Endothelial cell of umbilical vein (primary cell): ENCODE measurements at regions not wholly inside any gene's neighbourhood (a gene's known extent, or its start where the extent isn't known, plus 50 kb on each side); places are given as distances from the start of the nearest gene placed in this dataset.
"Not testable (repeated sequence)": the region's sequence is repeated elsewhere in the genome, so short reads cannot be mapped to it uniquely, and the experiment has no call there.

ENCODE experiments used
- BruUV-seq: library from RNA; stranded (reverse); fragments of 400-500 nt; replicated peaks from 2 replicates; lab custom pipeline; 2021; lab: Mats Ljungman, UMichigan
- CTCF ChIA-PET: fragments of 300-600, 350-600 bp; sonication (Branson Sonifier 250); formaldehyde crosslinking; loops from one replicate; lab custom pipeline; 2021; ENCODE audit warnings: antibody characterized with exemption, inconsistent platforms; lab: Charles Lee
- POLR2A ChIA-PET: fragments of 300-600, 350-600 bp; sonication (Branson Sonifier 250); formaldehyde crosslinking; loops from one replicate; lab custom pipeline; 2021; ENCODE audit warnings: antibody characterized with exemption, inconsistent platforms; lab: Charles Lee
- DNase-seq: peaks from one replicate; pipeline ENCODE4 v3.0.0-alpha.2; 2011; ENCODE audit warnings: low read depth, low spot score
- FAIRE-seq: peaks from 2 replicates; lab custom pipeline; 2011; peaks lifted over from hg19 to GRCh38; lab: Jason Lieb, UNC
- H2AFZ ChIP-seq: 2 replicates; pipeline ENCODE4 v1.6.0; 2012; ENCODE audit warnings: low read depth, low read length, control low read depth, inconsistent platforms
- H3K27ac ChIP-seq: 2 replicates; pipeline ENCODE4 v1.5.1; 2011; ENCODE audit warnings: low read depth, mild to moderate bottlenecking, control low read depth, low read length, moderate library complexity; ENCODE audit not compliant: insufficient read depth
- H3K27me3 ChIP-seq, 2 experiments: 2 replicates each; pipeline versions ENCODE4 v1.6.0 to v1.6.1; 2011; ENCODE audit warnings: low read length in 2 of 2, mixed read lengths in 1 of 2; ENCODE audit not compliant: control insufficient read depth in 2 of 2, insufficient read depth in 2 of 2
- H3K36me3 ChIP-seq, 2 experiments: 2 replicates in 1 of 2; 3 replicates in 1 of 2; pipeline ENCODE4 v1.5.1; 2011; ENCODE audit warnings: low read length in 2 of 2, mild to moderate bottlenecking in 1 of 2, moderate library complexity in 1 of 2; ENCODE audit not compliant: control insufficient read depth in 2 of 2, insufficient read depth in 2 of 2; ENCODE audit errors: extremely low read depth in 1 of 2
- H3K4me1 ChIP-seq: 3 replicates; pipeline ENCODE4 v1.5.1; 2011; ENCODE audit warnings: mild to moderate bottlenecking, low read length; ENCODE audit not compliant: control insufficient read depth, insufficient read depth; ENCODE audit errors: extremely low read depth
- H3K4me2 ChIP-seq: 2 replicates; pipeline ENCODE4 v1.6.1; 2011; ENCODE audit warnings: low read length, control low read depth, mixed read lengths; ENCODE audit not compliant: insufficient read depth
- H3K4me3 ChIP-seq, 3 experiments: fragments of 200-600 bp in 1 of 3; sonication (generic), shearing (Covaris generic) in 1 of 3; replicated peaks in 1 of 3; 2 replicates each; pipeline ENCODE4 v1.5.1; 2011 to 2016; ENCODE audit warnings: control low read depth in 3 of 3, low read length in 3 of 3, mild to moderate bottlenecking in 2 of 3, inconsistent platforms in 1 of 3, low read depth in 1 of 3, moderate library complexity in 1 of 3; ENCODE audit not compliant: insufficient read depth in 1 of 3
- H3K79me2 ChIP-seq: 2 replicates; pipeline ENCODE4 v1.6.0; 2012; ENCODE audit warnings: low read length, inconsistent platforms; ENCODE audit not compliant: control insufficient read depth, insufficient read depth
- H3K9ac ChIP-seq: replicated peaks from 2 replicates; pipeline ENCODE3; 2011; ENCODE audit warnings: low read length, control low read depth; ENCODE audit not compliant: insufficient read depth; ENCODE audit errors: extremely low read depth
- H3K9me1 ChIP-seq: replicated peaks from 3 replicates; pipeline ENCODE4 v1.6.0; 2011; ENCODE audit warnings: mild to moderate bottlenecking, low read length; ENCODE audit not compliant: control insufficient read depth, insufficient read depth; ENCODE audit errors: extremely low read depth
- H3K9me3 ChIP-seq: replicated peaks from 2 replicates; pipeline ENCODE4 v1.5.1; 2012; ENCODE audit warnings: low read length, inconsistent platforms; ENCODE audit not compliant: control insufficient read depth, insufficient read depth
- H4K20me1 ChIP-seq: replicated peaks from 2 replicates; pipeline ENCODE3; 2011; ENCODE audit warnings: mild to moderate bottlenecking, low read length; ENCODE audit not compliant: control insufficient read depth, insufficient read depth; ENCODE audit errors: extremely low read depth
- EZH2 ChIP-seq: IDR thresholded peaks from 2 replicates; pipeline ENCODE4 v1.6.1; 2012; ENCODE audit warnings: borderline replicate concordance, low read depth, mild to moderate bottlenecking, moderate library complexity, low read length, inconsistent platforms; ENCODE audit not compliant: severe bottlenecking
- GATA2 ChIP-seq: IDR thresholded peaks from 2 replicates; pipeline ENCODE4 v1.7.0; 2011; ENCODE audit warnings: low read depth, mild to moderate bottlenecking, moderate library complexity, mixed read lengths, low read length; ENCODE audit not compliant: insufficient read length, insufficient read depth
- JUN ChIP-seq: IDR thresholded peaks from 2 replicates; pipeline ENCODE4 v1.6.1; 2011; ENCODE audit warnings: borderline replicate concordance, low read depth; ENCODE audit not compliant: insufficient read length, insufficient read depth
- MYC ChIP-seq: IDR thresholded peaks from one replicate; pipeline ENCODE4 v1.6.1; 2011; ENCODE audit warnings: mild to moderate bottlenecking, low read depth, low read length
- POLR2A ChIP-seq: IDR thresholded peaks from 2 replicates; pipeline ENCODE4 v1.6.1; 2012; ENCODE audit warnings: low read depth, mild to moderate bottlenecking, control low read depth, low read length
- POLR2AphosphoS5 ChIP-seq: IDR thresholded peaks from 2 replicates; pipeline ENCODE4 v1.6.1; 2012; ENCODE audit warnings: low read depth, mild to moderate bottlenecking, control low read depth, low read length, moderate library complexity; ENCODE audit not compliant: insufficient read depth
- dilution Hi-C: fragments of 300-500 bp; cut with MboI; formaldehyde crosslinking; loops from one replicate; pipeline ENCODE4 v1.15.0; 2019; ENCODE audit warnings: low sequenced_read_pairs; ENCODE audit not compliant: extremely low pct_ligation_motif_present
- intact Hi-C: fragments of 100-400 bp; cut with micrococcal nuclease; formaldehyde crosslinking; loops from one replicate; pipeline ENCODE4 v1.10.0; 2022
- TF ChIP-seq, protein P1 (sequence below), 2 donors: IDR thresholded peaks; 1 replicate in 1 of 2; 2 replicates in 1 of 2; pipeline ENCODE4 v1.5.1; 2011; ENCODE audit warnings: low read length in 2 of 2, mild to moderate bottlenecking in 2 of 2, moderate library complexity in 2 of 2, control low read depth in 1 of 2, inconsistent platforms in 1 of 2, low read depth in 1 of 2; ENCODE audit not compliant: insufficient read depth in 1 of 2; ENCODE audit errors: extremely low read depth in 1 of 2

DNA sequence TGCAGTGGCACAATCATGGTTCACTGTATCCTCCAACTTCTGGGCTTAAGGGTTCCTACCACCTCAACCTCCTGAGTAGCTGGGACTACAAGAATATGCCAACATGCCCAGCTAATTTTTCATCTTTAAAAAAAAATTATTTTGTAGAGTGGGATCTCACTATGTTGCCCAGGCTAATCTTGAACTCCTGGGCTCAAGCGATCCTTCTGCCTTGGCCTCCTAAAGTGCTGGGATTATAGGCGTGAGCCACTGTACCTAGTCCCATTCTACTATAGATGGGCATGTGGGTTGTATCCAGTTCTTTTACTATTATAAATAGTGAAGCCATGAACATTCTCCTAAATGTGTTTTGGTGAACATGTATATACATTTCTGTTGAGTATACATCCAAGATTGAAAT is 57.9 kb upstream of the PAXBP1 start:
- no peaks in the 10 kb centered on the region for H3K9me1 ChIP-seq
- peaks cover 7 to 11% of the 10 kb centered on the region in 2 experiments for H3K27me3 ChIP-seq
- no peak overlapping the region for H3K4me2 ChIP-seq
- no TSS peak for BruUV-seq
- no peaks in the 10 kb centered on the region for H3K9me3 ChIP-seq
- no peaks in the 10 kb centered on the region for H3K79me2 ChIP-seq
- no peak for FAIRE-seq
- intact Hi-C loops, result no loop called here
- no peak overlapping the region for H3K9ac ChIP-seq
- H3K4me1 ChIP-seq, result no peaks in the 10 kb centered on the region
- DNase-seq, result no peak
- no peaks in the 10 kb centered on the region for H3K36me3 ChIP-seq
- TF ChIP-seq POLR2A, result no peak
- TF ChIP-seq JUN, result no peak
- no peak for TF ChIP-seq EZH2
- no peak for TF ChIP-seq POLR2AphosphoS5
- TF ChIP-seq, protein P1, sequence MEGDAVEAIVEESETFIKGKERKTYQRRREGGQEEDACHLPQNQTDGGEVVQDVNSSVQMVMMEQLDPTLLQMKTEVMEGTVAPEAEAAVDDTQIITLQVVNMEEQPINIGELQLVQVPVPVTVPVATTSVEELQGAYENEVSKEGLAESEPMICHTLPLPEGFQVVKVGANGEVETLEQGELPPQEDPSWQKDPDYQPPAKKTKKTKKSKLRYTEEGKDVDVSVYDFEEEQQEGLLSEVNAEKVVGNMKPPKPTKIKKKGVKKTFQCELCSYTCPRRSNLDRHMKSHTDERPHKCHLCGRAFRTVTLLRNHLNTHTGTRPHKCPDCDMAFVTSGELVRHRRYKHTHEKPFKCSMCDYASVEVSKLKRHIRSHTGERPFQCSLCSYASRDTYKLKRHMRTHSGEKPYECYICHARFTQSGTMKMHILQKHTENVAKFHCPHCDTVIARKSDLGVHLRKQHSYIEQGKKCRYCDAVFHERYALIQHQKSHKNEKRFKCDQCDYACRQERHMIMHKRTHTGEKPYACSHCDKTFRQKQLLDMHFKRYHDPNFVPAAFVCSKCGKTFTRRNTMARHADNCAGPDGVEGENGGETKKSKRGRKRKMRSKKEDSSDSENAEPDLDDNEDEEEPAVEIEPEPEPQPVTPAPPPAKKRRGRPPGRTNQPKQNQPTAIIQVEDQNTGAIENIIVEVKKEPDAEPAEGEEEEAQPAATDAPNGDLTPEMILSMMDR (IDR thresholded peaks at IDR 0.05; ENCODE audit: extremely low read depth in 1 of 2, insufficient read depth in 1 of 2, low read depth in 1 of 2, low read length in 2 of 2), result no peak
- TF ChIP-seq MYC, result no peak
- no peak for TF ChIP-seq GATA2
- H2AFZ ChIP-seq, result no peak overlapping the region
- dilution Hi-C loops, result no loop called here
- ChIA-PET CTCF (no interaction called here), POLR2A (no interaction called here)
- no peaks in the 10 kb centered on the region for H4K20me1 ChIP-seq
- H3K4me3 ChIP-seq, result no peak overlapping the region
- H3K27ac ChIP-seq, result no peak overlapping the region

DNA sequence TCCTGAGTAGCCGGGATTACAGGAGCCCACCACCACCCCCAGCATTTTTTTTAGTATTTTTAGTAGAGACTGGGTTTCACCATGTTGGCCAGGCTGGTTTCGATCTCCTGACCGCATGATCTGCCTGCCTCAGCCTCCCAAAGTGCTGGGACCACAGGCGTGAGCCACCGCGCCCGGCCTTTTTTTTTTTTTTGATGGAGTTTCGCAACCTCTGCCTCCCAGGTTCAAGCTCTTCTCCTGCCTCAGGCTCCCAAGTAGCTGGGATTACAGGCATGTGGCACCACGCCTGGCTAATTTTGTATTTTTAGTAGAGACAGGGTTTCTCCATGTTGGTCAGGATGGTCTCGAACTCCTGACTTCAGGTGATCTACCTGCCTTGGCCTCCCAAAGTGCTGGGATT is 60.2 kb upstream of the PAXBP1 start:
- BruUV-seq, FAIRE-seq, H3K79me2 ChIP-seq, H3K4me1 ChIP-seq, H4K20me1 ChIP-seq, H3K4me2 ChIP-seq, H3K9ac ChIP-seq, H3K36me3 ChIP-seq, H2AFZ ChIP-seq, POLR2A ChIA-PET, H3K27ac ChIP-seq, H3K4me3 ChIP-seq, DNase-seq, H3K9me1 ChIP-seq, dilution Hi-C loops, H3K9me3 ChIP-seq: not testable (repeated sequence)
- peaks cover 7 to 24% of the 10 kb centered on the region in 2 experiments for H3K27me3 ChIP-seq
- intact Hi-C loops, result loop anchor here (5.0 kb wide), 2 partner anchors 296 to 366 kb away; no protein-coding TSS in a partner anchor
- CTCF ChIA-PET, result interaction anchor here (0.9 to 2.7 kb wide), 6 partner anchors 9 to 613 kb away, joined by 3 to 51 read pairs (median 6); no protein-coding TSS in a partner anchor
